Renal pelvis (tissue), 1 donor: ENCODE measurements at regions not wholly inside any gene's neighbourhood (a gene's known extent, or its start where the extent isn't known, plus 50 kb on each side); places are given as distances from the start of the nearest gene placed in this dataset.
"Not testable (repeated sequence)": the region's sequence is repeated elsewhere in the genome, so short reads cannot be mapped to it uniquely, and the experiment has no call there.

Source experiments
- DNase-seq: peaks from one replicate; pipeline ENCODE4 v3.0.0-alpha.2; 2013

GRCh38 chr18:14936313-14936712 is 188.3 kb downstream of the ANKRD30B start:
- no peak for DNase-seq

DNA sequence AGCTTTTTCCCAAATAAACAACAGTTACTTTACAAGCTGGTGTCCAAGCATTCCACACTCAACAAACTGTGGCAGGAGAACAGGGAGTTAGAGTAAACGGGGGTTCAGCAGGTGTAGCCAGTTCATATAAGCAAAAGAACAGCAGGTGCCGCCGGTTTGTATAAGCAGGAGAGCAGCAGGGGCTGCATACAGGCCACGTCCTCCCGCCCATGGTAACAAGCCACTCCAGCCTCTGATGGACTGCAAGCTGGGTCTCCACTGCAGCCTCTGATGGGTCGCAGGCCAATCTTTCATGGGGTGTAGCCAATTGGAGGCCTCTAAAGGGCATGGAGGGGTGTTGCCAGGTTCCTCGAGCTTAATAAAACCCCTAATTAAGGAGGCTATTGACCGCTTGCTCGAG is 189.3 kb downstream of the ANKRD30B start:
- DNase-seq: no peak

DNA sequence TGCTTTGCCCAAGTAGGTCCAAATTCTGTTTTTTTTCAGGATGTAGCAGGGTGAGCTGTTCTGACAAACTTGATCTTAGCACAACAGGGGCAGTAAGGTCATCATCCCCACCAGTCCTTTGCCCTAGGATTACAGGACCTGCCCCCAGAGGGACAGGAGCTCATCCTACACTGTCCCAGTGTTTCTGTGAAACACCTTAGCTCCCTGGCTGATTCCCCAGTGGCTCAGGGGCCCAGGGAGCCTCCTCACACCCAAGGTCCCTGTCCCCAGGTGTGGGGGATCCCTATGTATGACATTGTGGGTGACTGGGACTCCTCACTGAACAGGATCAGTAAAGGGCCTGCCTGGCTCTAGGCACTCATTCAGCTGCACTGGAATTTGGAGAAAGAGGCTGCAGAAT is 191.2 kb downstream of the ANKRD30B start:
- DNase-seq: no peak

DNA sequence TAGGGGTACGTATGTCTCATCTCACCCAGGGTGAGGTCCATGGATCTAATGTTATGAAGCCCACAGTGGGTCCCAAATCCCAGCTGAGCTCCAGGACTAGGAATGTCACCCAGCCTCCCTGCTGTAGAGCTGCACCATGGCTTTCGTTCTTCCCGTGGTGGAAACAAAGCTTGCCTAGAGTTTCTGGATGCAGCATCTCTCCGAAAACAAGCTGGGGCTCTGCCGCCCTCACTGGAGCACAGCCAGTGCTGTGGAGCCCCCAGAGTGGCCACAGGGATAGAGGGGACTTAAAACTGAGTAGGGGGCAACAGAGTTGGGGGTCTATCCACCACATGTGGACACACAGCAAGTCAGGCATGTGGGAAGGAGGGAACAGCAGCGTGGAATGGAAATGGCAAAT is 192.1 kb downstream of the ANKRD30B start:
- DNase-seq: not testable (repeated sequence)

- DNase-seq: no peak
Observed at GRCh38 chr18:14940735-14941134, 192.8 kb downstream of the ANKRD30B start.

DNA sequence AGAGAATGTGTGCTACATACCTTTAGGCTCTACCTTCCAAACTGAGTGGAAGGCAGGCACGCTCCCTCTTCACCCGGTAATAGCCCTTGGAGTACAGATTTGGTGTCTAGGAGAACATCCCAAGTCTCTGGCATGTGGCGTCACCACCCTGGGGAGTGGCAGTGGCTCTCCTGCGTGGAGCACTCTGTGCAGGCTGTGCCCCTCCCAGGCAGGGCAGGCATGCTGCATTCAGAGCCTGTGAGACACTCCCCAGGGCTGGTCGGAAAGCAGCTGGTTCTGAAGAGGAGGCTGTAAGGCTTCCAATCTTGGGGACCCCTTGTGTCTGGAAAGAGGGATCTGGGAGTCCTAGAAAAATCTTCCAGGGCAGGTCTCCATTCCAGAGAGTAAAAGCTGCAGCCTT is 193.3 kb downstream of the ANKRD30B start:
- no peak for DNase-seq

GRCh38 chr18:14941792-14942191 is 193.8 kb downstream of the ANKRD30B start:
- DNase-seq: no peak

DNA sequence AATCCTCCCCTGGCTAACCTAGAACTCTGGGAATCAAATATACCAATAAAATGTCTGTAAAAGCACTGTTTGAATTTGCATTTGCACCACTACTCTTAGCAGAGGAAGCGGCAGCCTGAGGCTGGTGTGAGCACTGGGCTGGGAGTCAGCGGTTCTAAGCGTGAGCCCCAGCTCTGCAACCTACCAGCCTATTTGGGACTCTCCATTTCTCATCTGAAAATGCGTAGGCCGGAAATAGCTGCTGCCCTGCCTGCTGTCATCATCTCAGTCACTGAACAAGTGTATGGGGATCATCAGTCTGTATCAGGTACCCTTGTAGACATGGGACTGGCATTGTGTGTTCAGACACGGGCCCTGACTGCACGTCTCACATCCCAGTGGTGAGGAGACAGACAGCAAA is 194.3 kb downstream of the ANKRD30B start:
- no peak for DNase-seq

DNA sequence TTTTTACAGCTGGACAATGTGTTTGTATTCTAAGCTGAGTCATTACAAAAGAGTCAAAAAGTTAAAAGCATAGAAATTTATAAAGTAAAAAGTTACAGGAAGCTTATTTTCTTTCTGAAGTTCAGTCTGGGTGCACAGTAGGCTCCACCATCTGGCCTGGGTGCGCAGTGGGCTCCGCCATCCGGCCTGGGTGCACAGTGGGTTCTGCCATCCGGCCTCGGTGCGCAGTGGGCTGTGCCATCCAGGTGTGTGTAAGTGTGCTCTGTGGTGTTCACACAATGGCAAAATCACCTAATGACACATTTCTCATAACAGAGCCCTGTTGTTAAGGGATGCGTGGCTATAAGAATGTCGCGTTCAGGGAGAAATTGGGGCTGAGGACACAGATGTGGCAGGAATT is 195.5 kb downstream of the ANKRD30B start:
- DNase-seq: no peak

DNA sequence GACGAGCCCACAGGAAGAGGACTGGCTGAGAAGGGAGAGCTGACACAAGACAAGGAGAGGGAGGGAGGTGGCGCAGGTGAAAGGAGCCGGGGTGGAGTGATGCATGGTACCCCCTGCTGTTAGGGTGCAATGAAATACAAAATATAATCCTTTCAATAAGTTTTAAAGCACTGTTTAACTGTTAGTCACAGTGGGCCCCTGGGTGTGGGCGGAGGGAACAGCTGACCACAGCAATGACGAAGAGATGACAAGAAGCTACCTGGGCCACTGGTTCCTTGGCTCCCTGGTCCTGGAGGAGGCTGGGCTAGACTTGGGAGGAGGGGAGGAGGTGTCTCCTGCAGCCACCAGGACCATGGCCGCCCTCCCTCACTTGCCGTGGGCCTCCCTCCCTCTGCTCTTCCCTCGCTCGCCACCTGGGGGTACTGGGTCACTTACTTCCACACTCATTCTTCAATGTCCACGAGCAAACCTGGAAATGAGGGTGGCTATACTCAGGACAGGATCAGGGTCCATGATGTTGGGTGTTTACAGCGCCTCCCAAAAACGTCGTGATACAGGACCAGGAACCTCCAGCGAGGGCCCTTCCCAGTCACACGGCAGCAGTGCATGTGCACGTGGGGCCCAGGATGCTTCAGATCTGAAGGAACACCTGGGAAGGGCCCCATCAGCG is 196.1 kb downstream of the ANKRD30B start:
- DNase-seq: no peak

- DNase-seq: no peak
Observed at GRCh38 chr18:14944838-14945237, 196.9 kb downstream of the ANKRD30B start.

DNA sequence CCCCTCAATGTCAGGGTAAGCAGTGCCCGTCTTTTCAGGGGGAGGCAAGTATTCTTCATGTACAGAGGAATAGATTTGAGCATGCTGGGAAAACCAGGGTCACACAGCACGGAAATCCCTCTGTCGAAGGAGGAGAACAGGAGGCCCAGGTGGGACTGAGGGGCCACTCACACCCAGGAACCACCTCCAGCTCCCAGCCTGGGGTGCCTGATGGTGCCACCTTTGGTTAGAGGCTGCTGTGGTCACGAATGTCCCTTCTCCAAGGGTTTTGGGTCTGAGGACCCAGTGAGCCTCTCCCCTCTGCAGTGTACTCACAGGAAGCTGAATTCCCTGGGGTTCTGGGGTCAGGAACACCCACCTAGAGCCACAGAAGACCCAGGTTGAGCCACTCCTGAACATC is 197.3 kb downstream of the ANKRD30B start:
- DNase-seq: no peak

DNA sequence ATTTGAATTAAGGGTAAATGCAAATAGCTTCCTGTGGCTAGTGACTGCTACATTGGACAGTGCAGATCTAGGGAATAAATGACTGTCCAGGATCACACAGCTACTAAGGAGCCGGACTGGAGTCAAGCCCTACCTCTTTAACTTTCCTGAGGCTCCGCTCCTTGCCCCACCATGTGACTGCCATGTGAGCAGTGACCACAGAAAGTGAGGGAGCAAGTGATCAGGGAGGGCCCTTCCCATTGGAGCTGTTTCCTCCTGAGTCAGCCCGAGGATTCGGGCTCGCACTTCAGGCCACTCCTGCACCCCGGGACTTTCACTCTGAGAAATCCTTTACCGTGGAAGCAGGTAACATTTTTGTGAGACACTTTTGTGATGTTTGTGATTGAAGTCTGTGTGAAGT is 198.0 kb downstream of the ANKRD30B start:
- no peak for DNase-seq

DNA sequence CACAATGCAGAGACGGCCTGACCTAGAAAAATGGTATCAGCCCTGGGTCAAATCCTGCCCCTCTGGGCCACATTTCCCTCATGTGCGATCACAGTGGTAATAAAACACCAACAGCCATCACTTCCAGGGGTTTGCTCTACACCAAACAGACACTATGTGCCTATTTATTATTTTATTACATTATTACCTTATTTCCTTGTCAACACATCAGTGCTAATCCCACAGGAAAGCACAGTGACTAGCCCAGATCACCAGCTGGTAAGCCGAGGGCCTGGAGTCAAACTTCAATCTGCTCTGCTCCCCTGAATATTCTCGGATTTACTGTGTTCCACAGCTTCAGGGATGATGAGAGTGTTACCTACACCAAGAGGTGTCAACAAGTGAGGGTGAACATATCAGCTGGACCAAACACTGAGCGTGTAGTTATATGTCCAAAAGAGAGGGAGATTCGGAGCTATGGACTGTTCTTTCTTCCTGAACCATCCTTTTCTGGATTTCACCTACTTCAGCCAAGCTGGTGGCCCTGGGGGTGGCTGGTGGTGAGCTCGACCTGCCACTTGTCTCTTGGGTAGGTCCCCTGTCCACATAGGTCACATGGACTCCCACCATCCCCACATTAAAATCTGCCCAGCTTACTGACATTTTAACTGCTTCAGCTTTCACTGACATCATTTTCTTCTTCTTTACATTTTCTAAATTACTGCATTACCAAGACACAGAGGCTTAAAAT is 198.9 kb downstream of the ANKRD30B start:
- not testable (repeated sequence) for DNase-seq

DNA sequence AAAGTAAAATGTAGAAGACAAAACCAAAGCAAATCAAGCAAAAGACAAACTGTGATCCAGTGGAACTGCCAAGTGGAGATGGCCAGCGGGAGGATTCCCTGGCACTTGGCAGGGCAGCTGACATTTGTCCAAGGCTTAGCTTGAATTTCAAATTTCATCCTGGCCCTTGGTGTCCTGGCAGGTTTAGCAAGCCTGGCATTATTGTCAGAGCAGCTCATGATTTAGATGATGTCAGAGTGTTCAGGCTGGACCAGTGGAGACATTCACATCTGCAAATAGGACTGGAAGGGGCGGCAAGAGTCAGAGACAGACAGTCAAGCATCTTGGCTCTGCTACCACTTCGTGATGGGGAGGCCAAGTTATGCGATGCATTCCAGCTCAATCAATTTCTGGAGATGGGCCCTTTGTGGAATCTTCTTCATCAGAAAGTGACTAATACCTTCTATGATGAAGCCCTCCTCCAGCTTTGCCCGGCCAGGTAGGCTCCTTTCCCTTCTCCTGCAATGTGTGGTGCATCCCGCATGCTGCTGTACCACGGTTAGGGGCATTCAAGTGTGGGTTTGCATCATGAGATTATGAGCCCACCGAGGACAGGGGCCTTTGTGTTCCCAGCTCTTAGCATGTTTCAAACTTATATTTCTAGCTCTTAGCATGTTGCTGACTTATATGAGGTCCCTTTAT is 199.7 kb downstream of the ANKRD30B start:
- DNase-seq: no peak

DNA sequence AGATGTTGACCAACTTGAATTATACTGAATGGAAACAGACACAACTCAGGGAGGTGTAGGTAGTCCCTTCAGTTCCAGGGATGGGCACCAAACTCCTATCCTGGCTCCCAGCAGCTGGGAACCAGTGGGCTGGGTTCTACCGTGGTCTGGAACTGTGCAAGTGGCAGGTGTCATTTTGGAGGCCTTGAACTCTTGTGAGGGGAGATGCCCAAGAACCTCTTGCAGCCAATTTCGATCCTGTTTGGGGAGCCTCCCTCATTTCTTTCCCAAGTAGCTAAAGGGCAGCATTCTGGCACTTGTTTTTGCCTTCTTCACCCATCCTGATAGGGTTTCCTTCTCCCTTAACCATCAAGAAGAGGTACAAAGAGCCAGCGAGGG is 200.2 kb downstream of the ANKRD30B start:
- no peak for DNase-seq

DNA sequence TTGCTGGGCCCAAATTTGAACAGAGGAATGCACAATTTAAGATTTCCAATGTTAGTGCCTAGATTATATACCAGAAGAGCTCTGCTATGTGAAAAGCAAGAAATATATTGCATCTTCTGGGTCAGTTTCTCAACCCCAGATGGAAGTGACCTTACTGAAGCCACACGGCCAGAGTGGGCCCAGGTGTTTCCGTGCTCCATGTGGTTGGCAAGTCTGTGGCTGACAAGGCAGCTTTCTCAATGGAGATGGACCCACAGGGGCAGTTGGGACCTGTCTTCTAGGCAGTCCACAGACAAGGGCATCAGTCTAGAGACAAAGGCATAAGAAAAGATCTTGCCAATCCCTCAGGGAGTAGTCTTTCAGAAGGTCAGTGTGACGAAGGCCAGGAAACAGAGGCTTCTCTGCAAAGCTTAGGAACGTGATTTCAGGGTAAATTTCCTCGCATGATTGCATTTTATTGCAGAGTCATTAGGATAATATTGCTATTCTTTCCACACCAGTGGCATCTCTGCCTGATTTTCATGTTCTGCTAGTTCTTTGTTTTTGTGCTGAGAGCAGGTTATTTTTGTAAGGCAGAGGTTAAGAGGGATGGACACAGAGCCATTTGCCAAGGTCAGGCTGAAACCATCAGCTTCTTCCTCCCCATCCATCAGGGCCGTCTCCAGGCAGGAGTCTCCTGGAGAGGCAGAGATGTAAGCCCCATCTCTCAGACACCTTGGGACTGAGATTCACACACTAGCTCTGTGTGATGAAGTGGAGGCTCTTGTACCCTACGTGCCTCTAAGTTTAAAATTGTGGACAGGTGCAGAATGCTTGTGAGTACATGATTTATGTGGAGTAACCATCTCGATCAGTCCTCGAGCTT is 202.1 kb downstream of the ANKRD30B start:
- DNase-seq: peak; percentile 10

GRCh38 chr18:14952444-14953077 is 204.6 kb downstream of the ANKRD30B start:
- DNase-seq: not testable (repeated sequence)

- no peak for DNase-seq
Observed at GRCh38 chr18:14958701-14959100, 210.7 kb downstream of the ANKRD30B start.

- DNase-seq: no peak
Observed at GRCh38 chr18:14959550-14959949, 211.6 kb downstream of the ANKRD30B start.

GRCh38 chr18:14961991-14962390 is 214.0 kb downstream of the ANKRD30B start:
- no peak for DNase-seq

- DNase-seq: no peak
Observed at GRCh38 chr18:14962626-14963025, 214.7 kb downstream of the ANKRD30B start.
